H1 (cell line): ENCODE measurements at regions not wholly inside any gene's neighbourhood (a gene's known extent, or its start where the extent isn't known, plus 50 kb on each side); places are given as distances from the start of the nearest gene placed in this dataset.

ENCODE experiments used
- CHD2 ChIP-seq: IDR thresholded peaks from 2 replicates; pipeline ENCODE4 v1.6.1; 2012; ENCODE audit warnings: low read length, improper control_type of control experiment
- CTCF ChIP-seq, 3 experiments: IDR thresholded peaks; 1 replicate in 2 of 3; 2 replicates in 1 of 3; pipeline versions ENCODE4 v1.5.1 to v1.6.1; 2011; ENCODE audit warnings: low read length in 3 of 3, mild to moderate bottlenecking in 3 of 3, inconsistent platforms in 2 of 3, low read depth in 1 of 3, moderate library complexity in 1 of 3; ENCODE audit not compliant: insufficient read depth in 1 of 3; ENCODE audit errors: control extremely low read depth in 1 of 3
- EZH2 ChIP-seq: fragments of 200-600 bp; sonication (generic); IDR thresholded peaks from 2 replicates; pipeline ENCODE4 v1.7.1; 2012; ENCODE audit warnings: low read depth, mild to moderate bottlenecking, moderate library complexity, low read length, inconsistent platforms; ENCODE audit not compliant: severe bottlenecking
- JUND ChIP-seq: IDR thresholded peaks from 2 replicates; pipeline ENCODE4 v1.6.1; 2011; ENCODE audit warnings: mild to moderate bottlenecking, improper control_type of control experiment, low read length
- PHF8 ChIP-seq: fragments of 200-600 bp; sonication (generic); conservative IDR thresholded peaks from 2 replicates; pipeline ENCODE4 v1.7.1; 2012; ENCODE audit warnings: low read depth, mild to moderate bottlenecking, inconsistent platforms, low read length, moderate library complexity
- POLR2A ChIP-seq, 2 experiments: IDR thresholded peaks; 1 replicate in 1 of 2; 2 replicates in 1 of 2; pipeline ENCODE4 v1.6.1; 2011; ENCODE audit warnings: low read depth in 2 of 2, low read length in 2 of 2, mild to moderate bottlenecking in 2 of 2; ENCODE audit errors: control extremely low read depth in 1 of 2
- POLR2AphosphoS5 ChIP-seq: IDR thresholded peaks from 2 replicates; pipeline ENCODE4 v1.6.1; 2011; ENCODE audit warnings: low read depth, low read length
- SIN3A ChIP-seq, 2 experiments: IDR thresholded peaks in 1 of 2; conservative IDR thresholded peaks in 1 of 2; 2 replicates each; pipeline ENCODE4 v1.6.1; 2011 to 2012; ENCODE audit warnings: low read length in 2 of 2, improper control_type of control experiment in 1 of 2, low read depth in 1 of 2, mild to moderate bottlenecking in 1 of 2
- SRF ChIP-seq: IDR thresholded peaks from 2 replicates; pipeline ENCODE4 v1.6.1; 2011; ENCODE audit warnings: mild to moderate bottlenecking, low read depth, low read length, moderate library complexity
- TAF1 ChIP-seq: IDR thresholded peaks from 2 replicates; pipeline ENCODE4 v1.6.1; 2011; ENCODE audit warnings: mild to moderate bottlenecking, low read depth, low read length
- USF2 ChIP-seq: IDR thresholded peaks from 2 replicates; pipeline ENCODE4 v1.6.1; 2011; ENCODE audit warnings: low read length, improper control_type of control experiment

DNA sequence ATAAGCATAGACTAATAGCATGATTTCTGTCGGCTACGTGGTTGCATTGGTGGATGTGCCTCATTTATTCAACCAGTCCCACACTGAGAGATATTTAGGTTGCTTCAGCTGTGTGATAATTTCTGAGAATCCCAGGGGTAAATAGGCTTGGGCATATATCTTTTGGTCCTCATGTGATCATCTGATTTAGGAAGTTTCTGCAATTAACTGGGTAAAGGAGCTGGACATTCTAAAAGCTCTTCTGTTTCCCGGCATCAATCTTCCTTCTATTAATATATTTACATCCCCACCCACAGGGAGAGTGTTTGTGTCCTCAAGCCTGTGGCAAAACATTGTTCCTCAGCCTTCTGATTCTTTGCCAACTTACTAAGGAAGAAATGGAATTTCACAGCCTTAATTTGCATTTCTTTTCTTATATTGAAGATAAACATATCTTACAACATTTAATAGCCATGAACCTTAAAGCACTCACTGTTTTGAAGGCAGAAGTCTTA is 431.6 kb downstream of the RFC3 start:
- TF ChIP-seq EZH2 (no peak), SIN3A (conservative IDR thresholded peaks at IDR 0.05 in 1 of 2, IDR thresholded peaks at IDR 0.05 in 1 of 2; ENCODE audit: low read depth in 1 of 2, low read length in 2 of 2) (no peak), CTCF (IDR thresholded peaks at IDR 0.05; ENCODE audit: control extremely low read depth in 1 of 3, insufficient read depth in 1 of 3, low read depth in 1 of 3, low read length in 3 of 3) (no peak), POLR2A (IDR thresholded peaks at IDR 0.05; ENCODE audit: control extremely low read depth in 1 of 2, low read depth in 2 of 2, low read length in 2 of 2) (no peak), JUND (no peak), POLR2AphosphoS5 (no peak), TAF1 (no peak), USF2 (no peak), CHD2 (no peak), PHF8 (no peak), SRF (no peak)
